ENCODE measurements at regions not wholly inside any gene's neighbourhood (a gene's known extent, or its start where the extent isn't known, plus 50 kb on each side); places are given as distances from the start of the nearest gene placed in this dataset.

GRCh38 chr1:4880626-4881025 lies 226.2 kb downstream of the AJAP1 start:
- no peaks in the 10 kb centered on the region for H3K79me2 ChIP-seq (replicated peaks; ENCODE audit: insufficient read depth, low read length)
- no peak overlapping the region for H3K27ac ChIP-seq (ENCODE audit: low read length)
- no peaks in the 10 kb centered on the region for H3K9me2 ChIP-seq (ENCODE audit: insufficient read depth, low read length)
- H3F3A ChIP-seq (ENCODE audit: insufficient read depth, low read length, poor library complexity, severe bottlenecking), result no peaks in the 10 kb centered on the region
- no peak overlapping the region for H3K4me3 ChIP-seq (ENCODE audit: low read length)
- TF ChIP-seq EZH2 (IDR thresholded peaks at IDR 0.05; ENCODE audit: borderline replicate concordance, insufficient read depth, low read length, poor library complexity, severe bottlenecking) (no peak), POLR2AphosphoS5 (IDR thresholded peaks at IDR 0.05) (no peak), MXI1 (conservative IDR thresholded peaks at IDR 0.05; ENCODE audit: poor library complexity, severe bottlenecking) (no peak), RAD21 (conservative IDR thresholded peaks at IDR 0.05) (no peak), REST (IDR thresholded peaks at IDR 0.05; ENCODE audit: borderline replicate concordance) (no peak), EP300 (conservative IDR thresholded peaks at IDR 0.05; ENCODE audit: poor library complexity, severe bottlenecking) (no peak), TAF1 (IDR thresholded peaks at IDR 0.05; ENCODE audit: low read depth) (no peak), SMC3 (conservative IDR thresholded peaks at IDR 0.05; ENCODE audit: poor library complexity) (no peak)
- TF ChIP-seq, protein P1, sequence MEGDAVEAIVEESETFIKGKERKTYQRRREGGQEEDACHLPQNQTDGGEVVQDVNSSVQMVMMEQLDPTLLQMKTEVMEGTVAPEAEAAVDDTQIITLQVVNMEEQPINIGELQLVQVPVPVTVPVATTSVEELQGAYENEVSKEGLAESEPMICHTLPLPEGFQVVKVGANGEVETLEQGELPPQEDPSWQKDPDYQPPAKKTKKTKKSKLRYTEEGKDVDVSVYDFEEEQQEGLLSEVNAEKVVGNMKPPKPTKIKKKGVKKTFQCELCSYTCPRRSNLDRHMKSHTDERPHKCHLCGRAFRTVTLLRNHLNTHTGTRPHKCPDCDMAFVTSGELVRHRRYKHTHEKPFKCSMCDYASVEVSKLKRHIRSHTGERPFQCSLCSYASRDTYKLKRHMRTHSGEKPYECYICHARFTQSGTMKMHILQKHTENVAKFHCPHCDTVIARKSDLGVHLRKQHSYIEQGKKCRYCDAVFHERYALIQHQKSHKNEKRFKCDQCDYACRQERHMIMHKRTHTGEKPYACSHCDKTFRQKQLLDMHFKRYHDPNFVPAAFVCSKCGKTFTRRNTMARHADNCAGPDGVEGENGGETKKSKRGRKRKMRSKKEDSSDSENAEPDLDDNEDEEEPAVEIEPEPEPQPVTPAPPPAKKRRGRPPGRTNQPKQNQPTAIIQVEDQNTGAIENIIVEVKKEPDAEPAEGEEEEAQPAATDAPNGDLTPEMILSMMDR (IDR thresholded peaks at IDR 0.05; ENCODE audit: poor library complexity, severe bottlenecking), result no peak
- no peak overlapping the region for H3K9ac ChIP-seq (ENCODE audit: low read length)
- H3K4me2 ChIP-seq (ENCODE audit: low read length), result no peak overlapping the region
- no peaks in the 10 kb centered on the region for H3K36me3 ChIP-seq (ENCODE audit: insufficient read depth, low read length)
- H3K27me3 ChIP-seq (ENCODE audit: insufficient read depth, low read depth, low read length), result no peaks in the 10 kb centered on the region
- H4K20me1 ChIP-seq (ENCODE audit: insufficient read depth), result no peaks in the 10 kb centered on the region
- H3K9me3 ChIP-seq (ENCODE audit: low read length), result no peaks in the 10 kb centered on the region
- H2AFZ ChIP-seq (ENCODE audit: low read depth, low read length), result no peak overlapping the region

DNA sequence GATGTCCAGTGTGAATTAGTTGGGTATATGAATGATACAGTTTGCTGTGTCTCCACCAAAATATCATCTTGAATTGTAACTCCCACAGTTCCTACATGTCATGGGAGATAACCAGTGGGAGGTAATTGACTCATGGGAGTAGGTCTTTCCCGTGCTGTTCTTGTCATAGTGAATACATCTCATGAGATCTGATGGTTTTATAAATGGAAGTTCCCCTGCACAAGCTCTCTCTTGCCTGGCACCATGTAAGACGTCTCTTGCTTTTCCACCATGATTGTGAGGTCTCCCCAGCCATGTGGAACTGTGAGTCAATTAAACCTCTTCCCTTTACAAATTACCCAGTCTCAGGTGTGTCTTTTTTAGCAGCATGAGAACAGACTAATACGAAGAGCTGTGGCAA lies 223.0 kb downstream of the AJAP1 start:
- TF ChIP-seq SMC3 (conservative IDR thresholded peaks at IDR 0.05; ENCODE audit: poor library complexity) (no peak), EP300 (conservative IDR thresholded peaks at IDR 0.05; ENCODE audit: poor library complexity, severe bottlenecking) (no peak), RAD21 (conservative IDR thresholded peaks at IDR 0.05) (no peak), MXI1 (conservative IDR thresholded peaks at IDR 0.05; ENCODE audit: poor library complexity, severe bottlenecking) (no peak), TAF1 (IDR thresholded peaks at IDR 0.05; ENCODE audit: low read depth) (no peak), POLR2AphosphoS5 (IDR thresholded peaks at IDR 0.05) (no peak), REST (IDR thresholded peaks at IDR 0.05; ENCODE audit: borderline replicate concordance) (no peak), EZH2 (IDR thresholded peaks at IDR 0.05; ENCODE audit: borderline replicate concordance, insufficient read depth, low read length, poor library complexity, severe bottlenecking) (no peak)
- TF ChIP-seq, protein P1 (IDR thresholded peaks at IDR 0.05; ENCODE audit: poor library complexity, severe bottlenecking), result no peak
- Histone ChIP-seq H3K4me2 (ENCODE audit: low read length) (no peak overlapping the region), H3K9me2 (ENCODE audit: insufficient read depth, low read length) (no peaks in the 10 kb centered on the region)

More for the DNA sequence above, 223.0 kb downstream of the AJAP1 start:
- Histone ChIP-seq H3K79me2 (replicated peaks; ENCODE audit: insufficient read depth, low read length) (no peaks in the 10 kb centered on the region), H3K36me3 (ENCODE audit: insufficient read depth, low read length) (no peaks in the 10 kb centered on the region), H3K27me3 (ENCODE audit: insufficient read depth, low read depth, low read length) (no peaks in the 10 kb centered on the region), H3K9ac (ENCODE audit: low read length) (no peak overlapping the region), H3F3A (ENCODE audit: insufficient read depth, low read length, poor library complexity, severe bottlenecking) (no peaks in the 10 kb centered on the region), H4K20me1 (ENCODE audit: insufficient read depth) (no peaks in the 10 kb centered on the region), H3K9me3 (ENCODE audit: low read length) (no peaks in the 10 kb centered on the region), H2AFZ (ENCODE audit: low read depth, low read length) (no peak overlapping the region), H3K27ac (ENCODE audit: low read length) (no peak overlapping the region), H3K4me3 (ENCODE audit: low read length) (no peak overlapping the region)
